ENCODE measurements at regions not wholly inside any gene's neighbourhood (a gene's known extent, or its start where the extent isn't known, plus 50 kb on each side); places are given as distances from the start of the nearest gene placed in this dataset.

GRCh38 chr7:86970986-86971385, 88.5 kb downstream of the ELAPOR2 start:
- TF ChIP-seq CTCF (IDR thresholded peaks at IDR 0.05), result no peak
- no peak for TF ChIP-seq ZFX (IDR thresholded peaks at IDR 0.05; ENCODE audit: borderline replicate concordance)
